ENCODE measurements at regions not wholly inside any gene's neighbourhood (a gene's known extent, or its start where the extent isn't known, plus 50 kb on each side); places are given as distances from the start of the nearest gene placed in this dataset.

DNA sequence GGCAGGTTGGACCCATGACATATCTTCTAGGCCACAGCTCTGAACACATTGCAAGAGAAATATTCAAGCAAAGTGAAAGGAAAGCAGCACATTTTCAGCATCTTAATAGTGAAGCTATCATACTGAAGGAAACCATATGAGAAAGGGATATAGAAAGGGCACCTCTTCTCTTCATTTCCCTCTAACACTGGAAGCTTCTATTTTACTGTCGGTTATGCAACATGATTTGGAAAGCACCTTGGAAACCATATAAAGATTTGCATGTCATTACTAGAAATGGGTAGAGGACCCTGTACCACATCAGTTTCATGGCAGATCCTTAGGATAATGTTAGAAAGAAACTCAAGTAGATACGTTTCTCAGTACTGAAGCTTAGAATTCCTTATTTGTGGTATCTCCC is 70.5 kb upstream of the HMGN3 start:
- no peak for DNase-seq (ENCODE audit: low read depth, low spot score)
- H3K4me3 ChIP-seq (ENCODE audit: low read depth, low read length): no peak overlapping the region
- in situ Hi-C loops (cut with HindIII; ENCODE audit: low sequenced_read_pairs): no loop called here
- TF ChIP-seq, protein P1, sequence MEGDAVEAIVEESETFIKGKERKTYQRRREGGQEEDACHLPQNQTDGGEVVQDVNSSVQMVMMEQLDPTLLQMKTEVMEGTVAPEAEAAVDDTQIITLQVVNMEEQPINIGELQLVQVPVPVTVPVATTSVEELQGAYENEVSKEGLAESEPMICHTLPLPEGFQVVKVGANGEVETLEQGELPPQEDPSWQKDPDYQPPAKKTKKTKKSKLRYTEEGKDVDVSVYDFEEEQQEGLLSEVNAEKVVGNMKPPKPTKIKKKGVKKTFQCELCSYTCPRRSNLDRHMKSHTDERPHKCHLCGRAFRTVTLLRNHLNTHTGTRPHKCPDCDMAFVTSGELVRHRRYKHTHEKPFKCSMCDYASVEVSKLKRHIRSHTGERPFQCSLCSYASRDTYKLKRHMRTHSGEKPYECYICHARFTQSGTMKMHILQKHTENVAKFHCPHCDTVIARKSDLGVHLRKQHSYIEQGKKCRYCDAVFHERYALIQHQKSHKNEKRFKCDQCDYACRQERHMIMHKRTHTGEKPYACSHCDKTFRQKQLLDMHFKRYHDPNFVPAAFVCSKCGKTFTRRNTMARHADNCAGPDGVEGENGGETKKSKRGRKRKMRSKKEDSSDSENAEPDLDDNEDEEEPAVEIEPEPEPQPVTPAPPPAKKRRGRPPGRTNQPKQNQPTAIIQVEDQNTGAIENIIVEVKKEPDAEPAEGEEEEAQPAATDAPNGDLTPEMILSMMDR (IDR thresholded peaks at IDR 0.05; ENCODE audit: low read depth, low read length): no peak

DNA sequence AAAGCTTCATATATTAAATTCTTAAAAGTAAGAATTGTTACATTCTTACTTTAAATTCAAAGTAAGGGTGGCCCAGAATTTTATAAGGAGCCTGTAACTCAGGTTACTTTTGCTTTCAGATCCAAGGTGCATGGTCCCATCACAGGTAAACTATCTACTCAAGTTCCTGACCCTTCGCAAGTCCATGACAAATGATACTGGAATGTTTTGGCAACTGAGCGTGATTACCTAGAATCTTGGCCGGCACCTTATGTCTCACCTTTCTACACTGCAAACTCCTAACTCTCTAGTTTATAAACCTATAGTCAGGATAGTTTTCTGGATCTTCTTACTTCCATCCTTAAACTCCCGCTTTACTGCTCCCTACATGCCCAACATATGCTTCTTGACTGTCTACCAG is 67.9 kb upstream of the HMGN3 start:
- in situ Hi-C loops (cut with HindIII; ENCODE audit: low sequenced_read_pairs): no loop called here
- no peak overlapping the region for H3K4me3 ChIP-seq (ENCODE audit: low read depth, low read length)
- TF ChIP-seq, protein P1 (IDR thresholded peaks at IDR 0.05; ENCODE audit: low read depth, low read length): no peak
- no peak for DNase-seq (ENCODE audit: low read depth, low spot score)

DNA sequence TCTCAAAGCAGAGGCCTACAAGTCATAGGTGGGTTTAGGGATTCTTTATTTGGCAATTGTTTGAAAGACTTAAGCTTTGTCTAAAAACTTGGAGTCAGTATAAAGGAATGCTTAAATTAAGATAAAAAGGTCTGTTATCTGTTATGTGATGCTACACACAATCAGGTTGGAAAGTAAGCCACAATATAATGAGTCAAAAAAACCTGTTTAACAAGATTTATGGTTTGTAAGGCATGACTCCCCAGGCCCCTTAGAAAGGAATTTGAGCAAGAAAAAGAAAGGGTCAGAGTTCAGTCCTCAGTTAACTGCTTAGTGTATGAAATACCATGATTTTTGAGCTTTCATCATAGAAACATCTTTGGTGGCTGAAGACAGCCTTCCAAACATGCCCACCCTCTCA is 66.8 kb upstream of the HMGN3 start:
- no peak for DNase-seq (ENCODE audit: low read depth, low spot score)
- TF ChIP-seq, protein P1 (IDR thresholded peaks at IDR 0.05; ENCODE audit: low read depth, low read length): no peak
- in situ Hi-C loops (cut with HindIII; ENCODE audit: low sequenced_read_pairs): no loop called here
- no peak overlapping the region for H3K4me3 ChIP-seq (ENCODE audit: low read depth, low read length)

DNA sequence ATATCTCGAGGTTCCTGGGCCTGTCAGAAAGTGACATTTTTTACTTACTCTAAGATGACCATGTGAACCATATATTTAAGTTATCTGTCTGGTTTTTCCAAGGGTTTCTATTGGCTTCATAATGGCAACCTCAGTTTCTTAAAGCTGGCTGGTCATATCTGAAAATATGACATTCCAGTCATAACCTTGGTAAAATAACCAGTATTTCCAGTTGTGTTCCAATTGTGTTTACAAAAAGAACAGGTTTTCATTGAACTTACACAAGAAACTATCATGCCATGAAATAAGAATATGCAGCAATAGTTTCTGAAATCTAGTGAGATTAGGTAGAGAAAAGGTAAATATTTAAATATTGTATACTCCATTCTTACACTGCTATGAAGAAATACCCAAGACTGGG is 61.7 kb upstream of the HMGN3 start:
- DNase-seq (ENCODE audit: low read depth, low spot score): no peak
- TF ChIP-seq, protein P1 (IDR thresholded peaks at IDR 0.05; ENCODE audit: low read depth, low read length): no peak
- in situ Hi-C loops (cut with HindIII; ENCODE audit: low sequenced_read_pairs): no loop called here
- no peak overlapping the region for H3K4me3 ChIP-seq (ENCODE audit: low read depth, low read length)

All from astrocyte of the spinal cord (primary cell).